M059J (cell line): ENCODE measurements at regions not wholly inside any gene's neighbourhood (a gene's known extent, or its start where the extent isn't known, plus 50 kb on each side); places are given as distances from the start of the nearest gene placed in this dataset.
"Not testable (repeated sequence)": the region's sequence is repeated elsewhere in the genome, so short reads cannot be mapped to it uniquely, and the experiment has no call there.

Experiments used
- DNase-seq: peaks from one replicate; pipeline ENCODE4 v3.0.0-alpha.2; 2012; ENCODE audit warnings: low read depth

GRCh38 chr14:21846902-21847301 is 173.3 kb upstream of the OR4E1 start:
- not testable (repeated sequence) for DNase-seq

GRCh38 chr14:21846227-21846885 is 172.7 kb upstream of the OR4E1 start:
- no peak for DNase-seq

- no peak for DNase-seq
These were observed 167.1 kb upstream of the OR4E1 start for GRCh38 chr14:21840765-21841164.

GRCh38 chr14:21833836-21834235 is 160.2 kb upstream of the OR4E1 start:
- DNase-seq, result no peak

GRCh38 chr14:21825845-21826244 is 152.2 kb upstream of the OR4E1 start:
- no peak for DNase-seq

GRCh38 chr14:21825149-21825743 is 151.6 kb upstream of the OR4E1 start:
- no peak for DNase-seq

GRCh38 chr14:21822109-21822508 is 148.5 kb upstream of the OR4E1 start:
- DNase-seq, result no peak

GRCh38 chr14:21820631-21821030 is 147.0 kb upstream of the OR4E1 start:
- DNase-seq, result no peak

- DNase-seq, result not testable (repeated sequence)
These were observed 146.3 kb upstream of the OR4E1 start for GRCh38 chr14:21819891-21820290.

- not testable (repeated sequence) for DNase-seq
These were observed 143.4 kb upstream of the OR4E1 start for GRCh38 chr14:21817010-21817409.

- DNase-seq, result no peak
These were observed 134.4 kb upstream of the OR4E1 start for GRCh38 chr14:21807975-21808374.

GRCh38 chr14:21804981-21805380 is 131.4 kb upstream of the OR4E1 start:
- no peak for DNase-seq

- no peak for DNase-seq
These were observed 128.8 kb upstream of the OR4E1 start for GRCh38 chr14:21802441-21802840.

- DNase-seq, result no peak
These were observed 123.3 kb upstream of the OR4E1 start for GRCh38 chr14:21796916-21797315.

- DNase-seq, result no peak
These were observed 121.8 kb upstream of the OR4E1 start for GRCh38 chr14:21795456-21795855.

GRCh38 chr14:21791749-21792148 is 118.1 kb upstream of the OR4E1 start:
- DNase-seq, result no peak

- not testable (repeated sequence) for DNase-seq
These were observed 115.1 kb upstream of the OR4E1 start for GRCh38 chr14:21788687-21789086.

- DNase-seq, result not testable (repeated sequence)
These were observed 113.6 kb upstream of the OR4E1 start for GRCh38 chr14:21787242-21787641.

- DNase-seq, result no peak
These were observed 107.9 kb upstream of the OR4E1 start for GRCh38 chr14:21781543-21781942.

- no peak for DNase-seq
These were observed 106.9 kb upstream of the OR4E1 start for GRCh38 chr14:21780429-21781084.

- no peak for DNase-seq
These were observed 98.1 kb upstream of the OR4E1 start for GRCh38 chr14:21771671-21772070.

- DNase-seq, result no peak
These were observed 95.2 kb upstream of the OR4E1 start for GRCh38 chr14:21768875-21769257.
